Thyroid gland (tissue), 4 donors: ENCODE measurements at regions not wholly inside any gene's neighbourhood (a gene's known extent, or its start where the extent isn't known, plus 50 kb on each side); places are given as distances from the start of the nearest gene placed in this dataset.

ENCODE experiments used
- DNase-seq, 2 donors: peaks; one replicate each; pipeline ENCODE4 v3.0.0-alpha.2; 2019
- H3K27ac ChIP-seq, 3 donors: fragments of 200-600 bp; sonication (generic); 1 replicate in 2 of 3; 2 replicates in 1 of 3; pipeline ENCODE4 v1.5.1; 2016 to 2019; ENCODE audit warnings: mild to moderate bottlenecking in 1 of 3, moderate library complexity in 1 of 3
- H3K27me3 ChIP-seq: fragments of 200-600 bp; sonication (generic); one replicate; pipeline ENCODE4 v1.5.1; 2019
- H3K36me3 ChIP-seq, 2 donors: fragments of 200-600 bp; sonication (generic); one replicate each; pipeline ENCODE4 v1.5.1; 2016 to 2019
- H3K4me1 ChIP-seq, 2 donors: fragments of 200-600 bp; sonication (generic); one replicate each; pipeline ENCODE4 v1.5.1; 2017 to 2019
- H3K4me3 ChIP-seq, 3 donors: fragments of 200-600 bp; sonication (generic); replicated peaks in 1 of 3; 1 replicate in 2 of 3; 2 replicates in 1 of 3; pipeline ENCODE4 v1.5.1; 2016; ENCODE audit warnings: mild to moderate bottlenecking in 1 of 3
- H3K9me3 ChIP-seq: fragments of 200-600 bp; sonication (generic); one replicate; pipeline ENCODE4 v1.5.1; 2017
- CTCF ChIP-seq, 6 experiments: fragments of 200-600 bp in 3 of 6; fragments of 450-650 bp in 3 of 6; sonication (generic) in 3 of 6; IDR thresholded peaks; one replicate each; pipeline ENCODE4 v1.5.1; 2016 to 2019; ENCODE audit warnings: antibody characterized with exemption in 6 of 6, mild to moderate bottlenecking in 2 of 6, inconsistent platforms in 1 of 6, moderate library complexity in 1 of 6
- POLR2A ChIP-seq, 2 donors: fragments of 450-650 bp; IDR thresholded peaks; one replicate each; pipeline ENCODE4 v1.6.1; 2017; ENCODE audit warnings: antibody characterized with exemption in 2 of 2, mild to moderate bottlenecking in 2 of 2, moderate library complexity in 1 of 2
- WGBS, 2 donors: methylation state at CpG; one replicate each; pipeline ENCODE4 v1.1.5; 2017; 5-methylcytosine and 5-hydroxymethylcytosine counted together
- intact Hi-C: fragments of 100-400 bp; cut with DNase I; formaldehyde crosslinking; loops from one replicate; pipeline ENCODE4 v1.15.1; 2023

GRCh38 chr15:95327183-95327525, 1003.3 kb upstream of the NR2F2 start:
- Histone ChIP-seq H3K9me3 (no peaks in the 10 kb centered on the region), H3K4me1 (peaks cover 0 to 6% of the 10 kb centered on the region in 2 donors), H3K27me3 (no peaks in the 10 kb centered on the region), H3K4me3 (peak overlapping the region in 1 of 3 donors; percentile 30), H3K27ac (peak overlapping the region; percentile 69 to 93 (median 83)), H3K36me3 (no peaks in the 10 kb centered on the region)
- no peak for DNase-seq
- TF ChIP-seq CTCF (IDR thresholded peaks at IDR 0.05) (no peak), POLR2A (IDR thresholded peaks at IDR 0.05) (no peak)
- intact Hi-C loops = no loop called here
- WGBS, 2 donors = 27 to 30% methylated on average over 10 of the region's 10 CpGs

GRCh38 chr15:95327661-95328060, 1002.8 kb upstream of the NR2F2 start:
- no peak for DNase-seq
- intact Hi-C loops = no loop called here
- Histone ChIP-seq H3K4me1 (peaks cover 0 to 6% of the 10 kb centered on the region in 2 donors), H3K27ac (peak overlapping the region; percentile 69 to 93 (median 83)), H3K27me3 (no peaks in the 10 kb centered on the region), H3K36me3 (no peaks in the 10 kb centered on the region), H3K4me3 (no peak overlapping the region), H3K9me3 (no peaks in the 10 kb centered on the region)
- TF ChIP-seq CTCF (IDR thresholded peaks at IDR 0.05) = no peak
- TF ChIP-seq POLR2A (IDR thresholded peaks at IDR 0.05) = no peak
- 42 to 51% methylated on average over 10 of the region's 10 CpGs for WGBS, 2 donors

DNA sequence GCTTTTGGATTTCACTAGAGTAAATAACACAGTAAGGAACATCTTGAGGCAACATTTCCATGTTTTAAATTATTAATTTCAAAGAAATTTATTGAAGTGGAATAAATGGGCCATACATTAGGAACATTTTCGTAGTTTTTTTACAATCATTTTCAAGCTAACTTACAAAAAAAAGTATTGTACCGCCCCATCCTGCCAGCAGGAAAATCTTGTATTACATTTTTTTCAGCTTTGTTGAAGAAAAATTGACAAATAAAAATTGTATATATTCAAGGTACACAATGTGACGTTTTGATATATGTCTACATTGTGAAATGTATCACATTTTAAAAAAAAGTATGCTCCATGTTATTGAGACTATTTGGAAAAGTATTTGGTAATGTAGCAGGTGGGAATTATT, 1001.9 kb upstream of the NR2F2 start:
- H3K36me3 ChIP-seq = no peaks in the 10 kb centered on the region
- TF ChIP-seq POLR2A (IDR thresholded peaks at IDR 0.05) = no peak
- no peak for TF ChIP-seq CTCF (IDR thresholded peaks at IDR 0.05)
- no peaks in the 10 kb centered on the region for H3K9me3 ChIP-seq
- no peaks in the 10 kb centered on the region for H3K27me3 ChIP-seq
- peaks cover 0 to 6% of the 10 kb centered on the region in 2 donors for H3K4me1 ChIP-seq
- H3K4me3 ChIP-seq = no peak overlapping the region
- peak overlapping the region in 2 of 3 donors; percentile 69 to 93 for H3K27ac ChIP-seq
- no peak for DNase-seq
- intact Hi-C loops = no loop called here
- 77 to 89% methylated on average over 3 of the region's 3 CpGs for WGBS, 2 donors

DNA sequence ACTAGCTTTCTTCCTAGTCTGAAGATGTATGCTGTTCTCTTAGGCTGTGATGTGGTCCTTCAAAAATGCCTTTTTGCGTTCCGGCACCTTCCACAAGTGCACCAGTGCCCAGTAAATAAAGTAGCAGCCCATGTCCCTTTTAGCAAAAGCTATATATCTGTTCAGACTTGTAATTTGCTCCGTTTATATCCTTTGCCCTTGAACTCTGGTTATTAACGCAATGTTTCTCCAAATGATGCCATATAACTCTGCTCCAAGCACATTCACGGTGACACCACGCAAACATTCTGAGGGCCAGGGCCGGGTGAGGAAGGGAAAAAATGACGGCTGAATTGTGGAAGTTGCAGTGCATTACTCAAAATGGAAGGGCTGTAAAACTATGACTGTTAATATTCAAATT, 1001.1 kb upstream of the NR2F2 start:
- peaks cover 0 to 3% of the 10 kb centered on the region in 2 donors for H3K4me1 ChIP-seq
- intact Hi-C loops = no loop called here
- no peaks in the 10 kb centered on the region for H3K36me3 ChIP-seq
- H3K27me3 ChIP-seq = no peaks in the 10 kb centered on the region
- WGBS, 2 donors = 87 to 89% methylated on average over 8 of the region's 8 CpGs
- peak overlapping the region in 2 of 3 donors; percentile 50 to 93 for H3K27ac ChIP-seq
- TF ChIP-seq POLR2A (IDR thresholded peaks at IDR 0.05) = no peak
- no peak for TF ChIP-seq CTCF (IDR thresholded peaks at IDR 0.05)
- H3K9me3 ChIP-seq = no peaks in the 10 kb centered on the region
- H3K4me3 ChIP-seq = no peak overlapping the region
- DNase-seq = no peak

DNA sequence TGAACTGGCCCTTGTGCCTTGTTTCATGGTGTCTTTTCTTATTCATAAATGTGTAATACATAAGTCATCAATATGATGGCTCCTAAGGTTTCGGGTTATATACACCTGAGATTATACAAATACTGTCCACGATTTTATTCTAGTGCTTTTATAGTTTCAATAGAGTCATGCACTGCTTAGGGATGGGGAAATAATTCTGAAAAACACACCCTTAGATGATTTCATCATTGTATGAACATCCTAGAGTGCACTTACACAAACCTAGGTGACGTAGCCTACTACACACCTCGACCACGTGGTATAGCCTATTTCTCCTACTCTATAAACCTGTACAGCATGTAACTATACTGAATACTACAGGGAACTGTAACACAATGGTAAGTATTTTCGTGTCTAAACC, 988.8 kb upstream of the NR2F2 start:
- no peak overlapping the region for H3K4me3 ChIP-seq
- intact Hi-C loops = no loop called here
- H3K27ac ChIP-seq = no peak overlapping the region
- no peaks in the 10 kb centered on the region for H3K27me3 ChIP-seq
- no peaks in the 10 kb centered on the region for H3K36me3 ChIP-seq
- 90 to 91% methylated on average over 6 of the region's 6 CpGs for WGBS, 2 donors
- TF ChIP-seq CTCF (IDR thresholded peaks at IDR 0.05) (no peak), POLR2A (IDR thresholded peaks at IDR 0.05) (no peak)
- no peaks in the 10 kb centered on the region for H3K4me1 ChIP-seq
- no peaks in the 10 kb centered on the region for H3K9me3 ChIP-seq
- no peak for DNase-seq
